GM12878 (cell line): ENCODE measurements at regions not wholly inside any gene's neighbourhood (a gene's known extent, or its start where the extent isn't known, plus 50 kb on each side); places are given as distances from the start of the nearest gene placed in this dataset.

Experiments
- ATAC-seq: fragments of 200-7000 bp; cut with Tn5 transposase; 3 replicates; pipeline ENCODE4 v1.9.1; 2020; ENCODE audit warnings: mild to moderate bottlenecking, moderate library complexity
- BruUV-seq: library from RNA; stranded (reverse); fragments of 400-500 nt; replicated peaks from 2 replicates; lab custom pipeline; 2021; lab: Mats Ljungman, UMichigan
- CTCF ChIA-PET: fragments of 300-600 bp; sonication (Branson Sonifier 250); formaldehyde crosslinking; extraction: SDS; loops from one replicate; lab custom pipeline; 2021; ENCODE audit warnings: inconsistent platforms; lab: Yijun Ruan, JAX
- POLR2A ChIA-PET: fragments of 350-600 bp; formaldehyde crosslinking; extraction: SDS; loops from one replicate; lab custom pipeline; 2021; ENCODE audit warnings: inconsistent platforms; lab: Charles Lee
- RAD21 ChIA-PET: fragments of 300-600 bp; sonication (Branson Sonifier 250); formaldehyde crosslinking; loops from one replicate; lab custom pipeline; 2023; ENCODE audit warnings: antibody characterized with exemption; ENCODE audit not compliant: unreplicated experiment; lab: Charles Lee
- SMC1A ChIA-PET: fragments of 300-600 bp; sonication (Branson Sonifier 250); formaldehyde crosslinking; loops from one replicate; lab custom pipeline; 2023; ENCODE audit not compliant: unreplicated experiment, uncharacterized antibody; lab: Charles Lee
- DNase-seq: peaks from one replicate; pipeline ENCODE4 v3.0.0-alpha.2; 2011; ENCODE audit warnings: low read depth, low spot score
- FAIRE-seq: peaks from 3 replicates; lab custom pipeline; 2011; peaks lifted over from hg19 to GRCh38; lab: Jason Lieb, UNC
- H2AFZ ChIP-seq: 2 replicates; pipeline ENCODE4 v1.6.0; 2011; ENCODE audit warnings: low read depth, low read length, control low read depth; ENCODE audit not compliant: control insufficient read depth
- H3K27ac ChIP-seq: 2 replicates; pipeline ENCODE4 v1.5.1; 2011; ENCODE audit warnings: control low read depth; ENCODE audit not compliant: control insufficient read depth, insufficient read depth
- H3K27me3 ChIP-seq, 2 experiments: replicated peaks in 1 of 2; 2 replicates each; pipeline versions ENCODE4 v1.6.0 to v1.6.1; 2011; ENCODE audit warnings: low read length in 1 of 2; ENCODE audit not compliant: control insufficient read depth in 2 of 2, insufficient read depth in 2 of 2
- H3K36me3 ChIP-seq, 2 experiments: 2 replicates each; pipeline ENCODE4 v1.5.1; 2011; ENCODE audit warnings: low read length in 1 of 2; ENCODE audit not compliant: control insufficient read depth in 2 of 2, insufficient read depth in 2 of 2
- H3K4me1 ChIP-seq: 2 replicates; pipeline ENCODE4 v1.6.1; 2011; ENCODE audit warnings: mild to moderate bottlenecking, low read length, moderate library complexity, mixed read lengths; ENCODE audit not compliant: control insufficient read depth, insufficient read depth
- H3K4me2 ChIP-seq: 2 replicates; pipeline ENCODE4 v1.6.0; 2011; ENCODE audit warnings: control low read depth; ENCODE audit not compliant: control insufficient read depth, insufficient read depth
- H3K4me3 ChIP-seq: fragments of 200-600 bp; sonication (generic); 2 replicates; pipeline ENCODE4 v1.5.1; 2016
- H3K79me2 ChIP-seq: 2 replicates; pipeline ENCODE4 v1.6.0; 2011; ENCODE audit warnings: low read length; ENCODE audit not compliant: control insufficient read depth, insufficient read depth
- H3K9ac ChIP-seq: 2 replicates; pipeline ENCODE4 v1.8.0; 2011; ENCODE audit warnings: low read length, control low read depth, mixed read lengths; ENCODE audit not compliant: control insufficient read depth, insufficient read depth
- H3K9me3 ChIP-seq: replicated peaks from 3 replicates; pipeline ENCODE4 v1.5.1; 2011; ENCODE audit warnings: mild to moderate bottlenecking, low read length; ENCODE audit not compliant: control insufficient read depth, insufficient read depth
- H4K20me1 ChIP-seq: 2 replicates; pipeline ENCODE4 v1.6.0; 2011; ENCODE audit not compliant: control insufficient read depth, insufficient read depth
- CBFB ChIP-seq: IDR thresholded peaks from 2 replicates; pipeline ENCODE4 v1.6.1; 2016; ENCODE audit warnings: antibody characterized with exemption, low read depth
- ELK1 ChIP-seq: IDR thresholded peaks from 2 replicates; pipeline ENCODE4 v1.6.1; 2012; ENCODE audit warnings: low read depth, low read length, improper control_type of control experiment
- GABPA ChIP-seq: IDR thresholded peaks from 2 replicates; pipeline ENCODE4 v1.6.1; 2014; ENCODE audit warnings: antibody characterized with exemption, low read depth, mild to moderate bottlenecking, inconsistent platforms
- HDAC2 ChIP-seq: fragments of 200-600 bp; sonication (generic); IDR thresholded peaks from 2 replicates; pipeline ENCODE4 v1.6.1; 2017
- HSF1 ChIP-seq: fragments of 150-350 bp; IDR thresholded peaks from 2 replicates; pipeline ENCODE4 v1.6.1; 2014; ENCODE audit warnings: mild to moderate bottlenecking, low read depth, low read length
- MTA2 ChIP-seq: fragments of 450-650 bp; IDR thresholded peaks from 2 replicates; pipeline ENCODE4 v1.6.1; 2016; ENCODE audit warnings: low read depth, mild to moderate bottlenecking, moderate library complexity
- NFYA ChIP-seq: IDR thresholded peaks from 2 replicates; pipeline ENCODE4 v1.6.1; 2011; ENCODE audit warnings: low read depth, mild to moderate bottlenecking, low read length, improper control_type of control experiment, borderline replicate concordance
- POU2F2 ChIP-seq: IDR thresholded peaks from 3 replicates; pipeline ENCODE4 v1.6.1; 2011; ENCODE audit warnings: low read depth, mild to moderate bottlenecking, low read length, borderline replicate concordance
- RAD51 ChIP-seq: fragments of 450-650 bp; IDR thresholded peaks from 2 replicates; pipeline ENCODE4 v1.6.1; 2016; ENCODE audit warnings: moderate library complexity, mild to moderate bottlenecking, inconsistent platforms
- RB1 ChIP-seq: fragments of 450-650 bp; formaldehyde crosslinking; IDR thresholded peaks from 2 replicates; pipeline ENCODE4 v1.6.1; 2017; ENCODE audit warnings: mild to moderate bottlenecking, borderline replicate concordance
- RFX5 ChIP-seq: IDR thresholded peaks from 2 replicates; pipeline ENCODE4 v1.6.1; 2011; ENCODE audit warnings: low read depth, low read length, improper control_type of control experiment
- SIX5 ChIP-seq: IDR thresholded peaks from 2 replicates; pipeline ENCODE4 v1.6.1; 2011; ENCODE audit warnings: mild to moderate bottlenecking, low read depth, low read length, moderate library complexity; ENCODE audit not compliant: severe bottlenecking
- SUPT20H ChIP-seq: IDR thresholded peaks from 2 replicates; pipeline ENCODE4 v1.6.1; 2011; ENCODE audit warnings: low read depth, mild to moderate bottlenecking, low read length, moderate library complexity, borderline replicate concordance; ENCODE audit not compliant: control insufficient read depth
- TCF7 ChIP-seq: IDR thresholded peaks from 2 replicates; pipeline ENCODE4 v1.6.1; 2014; ENCODE audit warnings: antibody characterized with exemption, borderline replicate concordance
- ZBTB4 ChIP-seq: fragments of 450-650 bp; formaldehyde crosslinking; IDR thresholded peaks from 2 replicates; pipeline ENCODE4 v1.4.0; 2022; ENCODE audit warnings: mild to moderate bottlenecking, moderate library complexity
- ZNF384 ChIP-seq: IDR thresholded peaks from 2 replicates; pipeline ENCODE4 v1.6.1; 2012; ENCODE audit warnings: low read depth, mild to moderate bottlenecking, low read length, improper control_type of control experiment, borderline replicate concordance
- in situ Hi-C: fragments of 300-500 bp; cut with MboI; formaldehyde crosslinking; loops from 9 replicates; pipeline ENCODE4 v1.14.3; 2018; ENCODE audit warnings: mixed read lengths
- intact Hi-C: fragments of 100-400 bp; cut with micrococcal nuclease; formaldehyde crosslinking; loops from one replicate; pipeline ENCODE4 v1.14.2; 2022; ENCODE audit not compliant: unreplicated experiment

GRCh38 chr3:3714572-3714971 is 84.7 kb upstream of the LRRN1 start:
- H3K4me1 ChIP-seq: no peaks in the 10 kb centered on the region
- BruUV-seq: no TSS peak
- SMC1A ChIA-PET: no interaction called here
- H3K4me3 ChIP-seq: no peak overlapping the region
- H3K27ac ChIP-seq: no peak overlapping the region
- DNase-seq (no peak), ATAC-seq (no peak), FAIRE-seq (no peak)
- H2AFZ ChIP-seq: no peak overlapping the region
- H3K9me3 ChIP-seq: no peaks in the 10 kb centered on the region
- no peaks in the 10 kb centered on the region for H3K36me3 ChIP-seq
- RAD21 ChIA-PET: no interaction called here
- H3K9ac ChIP-seq: no peak overlapping the region
- TF ChIP-seq NFYA (no peak), RB1 (no peak), CBFB (no peak), RAD51 (peak; percentile 35; the same call in 1 of the 2 replicates), RFX5 (no peak), ELK1 (no peak), HDAC2 (no peak), SUPT20H (no peak), ZBTB4 (no peak), MTA2 (no peak), SIX5 (peak; percentile 56), POU2F2 (no peak), GABPA (no peak), ZNF384 (no peak), HSF1 (no peak), TCF7 (no peak)
- POLR2A ChIA-PET: no interaction called here
- in situ Hi-C loops (no loop called here), intact Hi-C loops (no loop called here)
- H3K4me2 ChIP-seq: no peak overlapping the region
- H3K27me3 ChIP-seq: no peaks in the 10 kb centered on the region
- H3K79me2 ChIP-seq: no peaks in the 10 kb centered on the region
- CTCF ChIA-PET: no interaction called here
- no peaks in the 10 kb centered on the region for H4K20me1 ChIP-seq
